HepG2 (cell line): ENCODE measurements at regions not wholly inside any gene's neighbourhood (a gene's known extent, or its start where the extent isn't known, plus 50 kb on each side); places are given as distances from the start of the nearest gene placed in this dataset.

Experiments used
- ZNF17 ChIP-seq: sonication (generic); formaldehyde crosslinking; IDR thresholded peaks from 2 replicates; pipeline ENCODE4 v1.5.0; 2020; ENCODE audit warnings: mild to moderate bottlenecking, missing genetic modification reagents
- ZNF577 ChIP-seq: sonication (generic); formaldehyde crosslinking; IDR thresholded peaks from 2 replicates; pipeline ENCODE4 v1.4.0; 2020; ENCODE audit warnings: mild to moderate bottlenecking, low read depth, missing genetic modification reagents, borderline replicate concordance
- TF ChIP-seq, protein P1 (sequence below): sonication (generic); formaldehyde crosslinking; IDR thresholded peaks from 2 replicates; pipeline ENCODE4 v1.5.0; 2020; ENCODE audit warnings: missing genetic modification reagents

GRCh38 chr9:78882481-78882880 is 585.6 kb downstream of the PSAT1 start:
- TF ChIP-seq ZNF577 (CRISPR knock-in tag) (no peak), ZNF17 (no peak)
- TF ChIP-seq, protein P1, sequence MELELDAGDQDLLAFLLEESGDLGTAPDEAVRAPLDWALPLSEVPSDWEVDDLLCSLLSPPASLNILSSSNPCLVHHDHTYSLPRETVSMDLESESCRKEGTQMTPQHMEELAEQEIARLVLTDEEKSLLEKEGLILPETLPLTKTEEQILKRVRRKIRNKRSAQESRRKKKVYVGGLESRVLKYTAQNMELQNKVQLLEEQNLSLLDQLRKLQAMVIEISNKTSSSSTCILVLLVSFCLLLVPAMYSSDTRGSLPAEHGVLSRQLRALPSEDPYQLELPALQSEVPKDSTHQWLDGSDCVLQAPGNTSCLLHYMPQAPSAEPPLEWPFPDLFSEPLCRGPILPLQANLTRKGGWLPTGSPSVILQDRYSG (CRISPR knock-in tag), result no peak
